NB4 (cell line): ENCODE measurements at regions not wholly inside any gene's neighbourhood (a gene's known extent, or its start where the extent isn't known, plus 50 kb on each side); places are given as distances from the start of the nearest gene placed in this dataset.

Experiments used
- MYC ChIP-seq: IDR thresholded peaks from 2 replicates; pipeline ENCODE4 v1.6.1; 2011; ENCODE audit warnings: low read depth, low read length
- POLR2A ChIP-seq: IDR thresholded peaks from 2 replicates; pipeline ENCODE4 v1.6.1; 2011; ENCODE audit warnings: mild to moderate bottlenecking; ENCODE audit not compliant: insufficient read length; ENCODE audit errors: extremely low read depth
- TF ChIP-seq, protein P1 (sequence below): IDR thresholded peaks from one replicate; pipeline ENCODE4 v1.5.1; 2012; ENCODE audit warnings: low read depth, low read length

DNA sequence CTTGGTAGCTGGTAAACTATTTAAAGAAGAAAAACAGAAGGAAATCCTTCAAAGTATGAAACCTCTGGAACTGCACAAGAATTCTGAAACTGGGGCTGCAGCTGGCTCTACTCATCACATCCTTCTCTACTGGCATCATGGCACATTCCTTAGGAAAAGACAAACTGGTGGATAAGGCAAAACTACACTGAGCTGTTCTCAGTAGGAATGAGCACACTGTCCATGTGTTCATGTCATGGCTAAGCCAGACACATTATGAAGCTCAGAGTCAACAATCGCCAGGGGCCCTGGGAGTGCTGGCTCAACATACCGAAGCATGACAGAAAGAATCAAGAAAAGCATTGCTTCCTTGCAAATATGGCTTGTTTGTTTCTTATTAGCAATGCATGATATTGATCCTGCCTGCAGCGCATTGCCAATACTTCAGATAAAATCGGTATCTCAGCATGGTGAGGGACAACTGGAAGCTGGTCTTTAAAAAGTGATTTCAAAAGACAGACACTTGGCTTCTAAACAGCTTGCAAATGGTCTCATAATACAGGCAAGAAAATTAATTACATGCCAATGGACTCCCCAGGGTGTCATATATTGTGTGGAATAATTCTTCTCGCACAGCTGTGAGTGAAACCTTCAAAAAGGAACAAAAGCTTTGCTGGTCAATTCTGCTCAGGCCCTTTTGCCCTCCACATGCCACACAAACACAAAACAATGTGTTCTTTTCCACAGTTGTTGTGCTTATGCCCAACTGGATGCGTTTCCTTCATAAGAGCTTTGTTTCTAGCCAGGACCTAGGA is 300.2 kb upstream of the VCX start:
- TF ChIP-seq, protein P1, sequence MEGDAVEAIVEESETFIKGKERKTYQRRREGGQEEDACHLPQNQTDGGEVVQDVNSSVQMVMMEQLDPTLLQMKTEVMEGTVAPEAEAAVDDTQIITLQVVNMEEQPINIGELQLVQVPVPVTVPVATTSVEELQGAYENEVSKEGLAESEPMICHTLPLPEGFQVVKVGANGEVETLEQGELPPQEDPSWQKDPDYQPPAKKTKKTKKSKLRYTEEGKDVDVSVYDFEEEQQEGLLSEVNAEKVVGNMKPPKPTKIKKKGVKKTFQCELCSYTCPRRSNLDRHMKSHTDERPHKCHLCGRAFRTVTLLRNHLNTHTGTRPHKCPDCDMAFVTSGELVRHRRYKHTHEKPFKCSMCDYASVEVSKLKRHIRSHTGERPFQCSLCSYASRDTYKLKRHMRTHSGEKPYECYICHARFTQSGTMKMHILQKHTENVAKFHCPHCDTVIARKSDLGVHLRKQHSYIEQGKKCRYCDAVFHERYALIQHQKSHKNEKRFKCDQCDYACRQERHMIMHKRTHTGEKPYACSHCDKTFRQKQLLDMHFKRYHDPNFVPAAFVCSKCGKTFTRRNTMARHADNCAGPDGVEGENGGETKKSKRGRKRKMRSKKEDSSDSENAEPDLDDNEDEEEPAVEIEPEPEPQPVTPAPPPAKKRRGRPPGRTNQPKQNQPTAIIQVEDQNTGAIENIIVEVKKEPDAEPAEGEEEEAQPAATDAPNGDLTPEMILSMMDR = no peak
- no peak for TF ChIP-seq POLR2A
- TF ChIP-seq MYC = no peak
